A673 (cell line): ENCODE measurements at regions not wholly inside any gene's neighbourhood (a gene's known extent, or its start where the extent isn't known, plus 50 kb on each side); places are given as distances from the start of the nearest gene placed in this dataset.

Source experiments
- BruUV-seq: library from RNA; stranded (reverse); fragments of 400-500 nt; replicated peaks from 2 replicates; lab custom pipeline; 2021; lab: Mats Ljungman, UMichigan
- CTCF ChIA-PET: fragments of 300-600 bp; sonication (Branson Sonifier 250); formaldehyde crosslinking; loops from one replicate; lab custom pipeline; 2022; ENCODE audit warnings: antibody characterized with exemption; lab: Charles Lee
- POLR2A ChIA-PET: fragments of 300-600 bp; sonication (Branson Sonifier 250); formaldehyde crosslinking; loops from one replicate; lab custom pipeline; 2022; ENCODE audit warnings: antibody characterized with exemption; ENCODE audit not compliant: low non-redundant PET; lab: Charles Lee
- DNase-seq: peaks from one replicate; pipeline ENCODE4 v3.0.0-alpha.2; 2015; ENCODE audit warnings: low spot score
- H3K27ac ChIP-seq: fragments of 200-600 bp; sonication (generic); 2 replicates; pipeline ENCODE4 v1.5.1; 2016; ENCODE audit warnings: mixed run types, low read depth, mild to moderate bottlenecking, mixed read lengths, antibody characterized with exemption, low read length; ENCODE audit not compliant: poor library complexity, severe bottlenecking
- H3K27me3 ChIP-seq: fragments of 200-600 bp; sonication (generic); replicated peaks from 2 replicates; pipeline ENCODE4 v1.6.1; 2017; ENCODE audit warnings: mixed run types, low read depth, mild to moderate bottlenecking, mixed read lengths, antibody characterized with exemption, low read length; ENCODE audit not compliant: insufficient read depth, poor library complexity
- H3K36me3 ChIP-seq: fragments of 200-600 bp; sonication (generic); 2 replicates; pipeline ENCODE4 v1.6.1; 2016; ENCODE audit warnings: mixed run types, mild to moderate bottlenecking, mixed read lengths, antibody characterized with exemption, low read length; ENCODE audit not compliant: insufficient read depth, poor library complexity, severe bottlenecking
- H3K4me1 ChIP-seq: fragments of 200-600 bp; sonication (generic); 2 replicates; pipeline ENCODE4 v1.6.1; 2017; ENCODE audit warnings: mixed run types, mild to moderate bottlenecking, mixed read lengths, antibody characterized with exemption, low read length; ENCODE audit not compliant: insufficient read depth, poor library complexity, severe bottlenecking
- H3K4me3 ChIP-seq: fragments of 200-600 bp; sonication (generic); 2 replicates; pipeline ENCODE4 v1.5.1; 2016; ENCODE audit warnings: low read depth, mixed run types, mild to moderate bottlenecking, mixed read lengths, low read length; ENCODE audit not compliant: poor library complexity, severe bottlenecking
- H3K9me3 ChIP-seq: fragments of 200-600 bp; sonication (generic); 2 replicates; pipeline ENCODE4 v1.6.1; 2016; ENCODE audit warnings: mixed run types, low read depth, mild to moderate bottlenecking, mixed read lengths, antibody characterized with exemption, low read length; ENCODE audit not compliant: poor library complexity, severe bottlenecking
- EZH2 ChIP-seq: fragments of 200-600 bp; sonication (generic); IDR thresholded peaks from 2 replicates; pipeline ENCODE4 v1.6.1; 2017; ENCODE audit warnings: borderline replicate concordance, low read depth, mild to moderate bottlenecking, mixed read lengths, antibody characterized with exemption, low read length; ENCODE audit not compliant: poor library complexity, severe bottlenecking
- intact Hi-C: fragments of 100-400 bp; cut with micrococcal nuclease; formaldehyde crosslinking; loops from one replicate; pipeline ENCODE4 v1.10.0; 2022; ENCODE audit not compliant: unreplicated experiment
- TF ChIP-seq, protein P1 (sequence below): fragments of 300-800, 200-600 bp; sonication (generic); conservative IDR thresholded peaks from 2 replicates; pipeline ENCODE4 v1.5.1; 2017; ENCODE audit warnings: low read depth, mild to moderate bottlenecking, antibody characterized with exemption, low read length, moderate library complexity, mixed read lengths

DNA sequence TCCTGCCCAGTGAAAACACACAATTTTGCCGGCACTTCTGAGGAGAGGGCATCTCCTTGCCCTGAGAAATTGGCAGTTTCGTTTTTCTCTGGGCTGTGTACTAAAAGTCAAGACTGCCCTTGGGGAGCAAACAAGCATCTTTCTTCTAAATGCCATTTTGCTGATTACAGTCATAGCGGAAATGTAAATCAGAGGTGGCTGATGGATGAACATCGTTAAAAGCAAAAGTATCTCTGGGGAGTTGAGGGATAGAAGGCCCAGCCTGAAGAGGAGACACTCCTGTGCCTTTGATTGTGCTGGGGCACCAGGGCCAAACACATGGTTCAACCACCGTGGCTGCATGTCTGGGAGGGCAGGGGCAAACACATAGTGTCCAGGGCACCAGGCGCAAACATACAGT lies 49.8 kb downstream of the ABCC12 start:
- no peaks in the 10 kb centered on the region for H3K9me3 ChIP-seq
- TF ChIP-seq EZH2: no peak
- TF ChIP-seq, protein P1, sequence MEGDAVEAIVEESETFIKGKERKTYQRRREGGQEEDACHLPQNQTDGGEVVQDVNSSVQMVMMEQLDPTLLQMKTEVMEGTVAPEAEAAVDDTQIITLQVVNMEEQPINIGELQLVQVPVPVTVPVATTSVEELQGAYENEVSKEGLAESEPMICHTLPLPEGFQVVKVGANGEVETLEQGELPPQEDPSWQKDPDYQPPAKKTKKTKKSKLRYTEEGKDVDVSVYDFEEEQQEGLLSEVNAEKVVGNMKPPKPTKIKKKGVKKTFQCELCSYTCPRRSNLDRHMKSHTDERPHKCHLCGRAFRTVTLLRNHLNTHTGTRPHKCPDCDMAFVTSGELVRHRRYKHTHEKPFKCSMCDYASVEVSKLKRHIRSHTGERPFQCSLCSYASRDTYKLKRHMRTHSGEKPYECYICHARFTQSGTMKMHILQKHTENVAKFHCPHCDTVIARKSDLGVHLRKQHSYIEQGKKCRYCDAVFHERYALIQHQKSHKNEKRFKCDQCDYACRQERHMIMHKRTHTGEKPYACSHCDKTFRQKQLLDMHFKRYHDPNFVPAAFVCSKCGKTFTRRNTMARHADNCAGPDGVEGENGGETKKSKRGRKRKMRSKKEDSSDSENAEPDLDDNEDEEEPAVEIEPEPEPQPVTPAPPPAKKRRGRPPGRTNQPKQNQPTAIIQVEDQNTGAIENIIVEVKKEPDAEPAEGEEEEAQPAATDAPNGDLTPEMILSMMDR: no peak
- BruUV-seq: no TSS peak
- no peaks in the 10 kb centered on the region for H3K4me1 ChIP-seq
- H3K27ac ChIP-seq: no peak overlapping the region
- peaks cover 16% of the 10 kb centered on the region for H3K27me3 ChIP-seq
- no peak for DNase-seq
- POLR2A ChIA-PET: no interaction called here
- H3K36me3 ChIP-seq: no peaks in the 10 kb centered on the region
- intact Hi-C loops: no loop called here
- CTCF ChIA-PET: no interaction called here
- H3K4me3 ChIP-seq: no peak overlapping the region

DNA sequence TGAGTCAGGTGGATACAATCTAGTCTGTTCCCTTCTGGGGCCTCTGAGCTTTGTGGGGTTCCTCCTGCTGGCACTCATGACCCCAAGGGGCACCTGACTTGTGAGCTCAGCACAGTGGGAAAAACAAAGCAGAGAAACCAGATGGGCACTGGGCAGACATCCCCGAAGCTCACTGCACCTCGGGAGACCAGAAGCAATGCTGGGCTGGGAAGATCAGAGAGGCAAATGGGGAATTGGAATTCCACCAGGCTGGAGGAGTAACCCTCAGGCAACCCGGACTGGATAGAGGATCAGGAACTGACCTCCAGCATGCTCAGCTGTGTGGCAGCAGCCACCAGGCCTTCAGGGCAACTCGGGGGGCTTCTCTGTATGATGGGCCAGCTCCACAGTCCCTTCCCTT lies 50.3 kb downstream of the ABCC12 start:
- H3K4me3 ChIP-seq: no peak overlapping the region
- TF ChIP-seq, protein P1: no peak
- TF ChIP-seq EZH2: no peak
- H3K36me3 ChIP-seq: no peaks in the 10 kb centered on the region
- DNase-seq: no peak
- H3K27me3 ChIP-seq: peaks cover 12% of the 10 kb centered on the region
- intact Hi-C loops: no loop called here
- no peak overlapping the region for H3K27ac ChIP-seq
- no peaks in the 10 kb centered on the region for H3K4me1 ChIP-seq
- ChIA-PET POLR2A (no interaction called here), CTCF (no interaction called here)
- no peaks in the 10 kb centered on the region for H3K9me3 ChIP-seq
- no TSS peak for BruUV-seq

DNA sequence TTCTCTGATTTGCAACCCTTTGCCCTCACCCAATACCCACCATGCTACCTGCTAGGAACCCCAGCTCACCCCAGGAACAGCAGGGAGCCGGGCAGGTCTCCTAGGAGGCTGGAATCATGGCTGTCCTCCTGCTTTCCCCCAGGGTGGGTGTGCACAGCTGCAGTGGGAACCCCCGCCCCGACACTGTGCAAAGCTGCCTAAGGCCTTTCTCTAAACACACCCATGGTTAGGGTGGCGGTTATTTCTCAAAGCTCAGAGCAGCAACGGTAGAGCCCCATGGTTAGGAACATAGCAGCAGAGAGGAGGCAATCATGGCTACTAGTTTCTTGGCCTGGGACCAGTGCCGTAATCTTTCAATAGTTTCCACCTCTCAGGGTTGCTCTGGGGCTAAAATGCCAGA lies 52.2 kb downstream of the ABCC12 start:
- ChIA-PET CTCF (no interaction called here), POLR2A (no interaction called here)
- no TSS peak for BruUV-seq
- Histone ChIP-seq H3K4me3 (no peak overlapping the region), H3K36me3 (no peaks in the 10 kb centered on the region), H3K27ac (no peak overlapping the region), H3K27me3 (peaks cover 4% of the 10 kb centered on the region), H3K9me3 (no peaks in the 10 kb centered on the region), H3K4me1 (no peaks in the 10 kb centered on the region)
- intact Hi-C loops: no loop called here
- no peak for DNase-seq
- no peak for TF ChIP-seq EZH2
- TF ChIP-seq, protein P1: no peak
